ENCODE measurements at regions not wholly inside any gene's neighbourhood (a gene's known extent, or its start where the extent isn't known, plus 50 kb on each side); places are given as distances from the start of the nearest gene placed in this dataset.

DNA sequence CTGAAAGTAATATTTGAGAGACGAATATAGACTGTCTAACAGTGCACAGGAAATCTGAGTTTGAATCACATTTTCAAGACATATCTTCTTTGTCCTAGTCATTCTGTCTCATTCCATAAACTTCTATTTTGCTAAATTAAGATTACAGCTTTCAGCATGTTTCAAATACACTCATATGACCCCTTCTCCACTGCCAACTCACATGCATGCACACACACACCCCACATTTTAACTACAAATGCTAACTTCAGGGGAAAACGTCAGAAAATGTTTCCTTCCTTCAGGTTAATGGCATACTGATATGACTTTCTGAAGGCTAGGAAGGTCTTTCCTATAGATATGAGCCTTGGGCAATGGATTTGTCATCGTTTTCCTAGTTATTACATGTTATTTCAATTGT lies 373.7 kb downstream of the RBM43 start:
- no peak for DNase-seq

DNA sequence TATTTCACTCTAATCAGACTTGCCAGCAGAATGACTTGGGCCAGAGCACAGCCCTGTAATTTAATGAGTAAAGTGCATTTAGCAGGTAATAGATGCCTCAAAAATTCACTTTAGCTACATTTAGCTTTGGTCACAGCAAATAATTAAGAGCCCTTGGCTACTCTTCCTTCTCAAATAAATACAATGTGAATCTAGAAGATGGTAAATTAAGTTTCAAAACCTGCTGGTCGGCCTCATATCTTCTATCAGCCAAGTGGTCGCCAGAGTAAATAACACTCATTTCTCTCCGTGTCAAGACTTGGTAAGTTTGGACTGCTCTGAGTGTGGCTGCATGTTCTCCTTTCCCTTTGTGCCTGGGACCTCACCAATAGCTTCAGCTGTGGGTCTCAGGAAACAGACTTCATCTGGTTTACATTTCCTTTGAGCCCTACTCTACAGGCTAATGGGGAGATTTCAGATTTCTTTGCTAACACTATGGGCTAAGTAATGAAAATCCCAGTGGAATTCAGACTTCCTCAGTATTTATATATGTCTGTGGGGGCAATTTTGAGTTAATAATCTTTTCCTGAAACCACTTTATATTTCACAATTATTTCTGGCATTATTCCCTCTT lies 375.8 kb downstream of the RBM43 start:
- DNase-seq: no peak

GRCh38 chr2:150885236-150885635 lies 376.4 kb downstream of the RBM43 start:
- no peak for DNase-seq

DNA sequence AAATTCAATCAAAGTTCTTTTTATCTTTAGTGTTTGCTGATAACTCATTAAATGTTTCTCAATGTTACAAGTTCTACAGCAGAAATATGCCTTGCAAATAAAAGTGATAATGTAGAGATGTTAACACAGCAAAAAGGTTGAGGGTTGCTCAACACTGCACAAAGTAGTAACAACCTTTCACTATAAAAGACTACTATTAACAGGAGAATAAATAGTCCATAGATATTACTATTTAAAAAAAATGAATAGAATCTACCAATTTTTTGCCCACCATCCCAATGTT lies 378.1 kb downstream of the RBM43 start:
- DNase-seq: no peak

DNA sequence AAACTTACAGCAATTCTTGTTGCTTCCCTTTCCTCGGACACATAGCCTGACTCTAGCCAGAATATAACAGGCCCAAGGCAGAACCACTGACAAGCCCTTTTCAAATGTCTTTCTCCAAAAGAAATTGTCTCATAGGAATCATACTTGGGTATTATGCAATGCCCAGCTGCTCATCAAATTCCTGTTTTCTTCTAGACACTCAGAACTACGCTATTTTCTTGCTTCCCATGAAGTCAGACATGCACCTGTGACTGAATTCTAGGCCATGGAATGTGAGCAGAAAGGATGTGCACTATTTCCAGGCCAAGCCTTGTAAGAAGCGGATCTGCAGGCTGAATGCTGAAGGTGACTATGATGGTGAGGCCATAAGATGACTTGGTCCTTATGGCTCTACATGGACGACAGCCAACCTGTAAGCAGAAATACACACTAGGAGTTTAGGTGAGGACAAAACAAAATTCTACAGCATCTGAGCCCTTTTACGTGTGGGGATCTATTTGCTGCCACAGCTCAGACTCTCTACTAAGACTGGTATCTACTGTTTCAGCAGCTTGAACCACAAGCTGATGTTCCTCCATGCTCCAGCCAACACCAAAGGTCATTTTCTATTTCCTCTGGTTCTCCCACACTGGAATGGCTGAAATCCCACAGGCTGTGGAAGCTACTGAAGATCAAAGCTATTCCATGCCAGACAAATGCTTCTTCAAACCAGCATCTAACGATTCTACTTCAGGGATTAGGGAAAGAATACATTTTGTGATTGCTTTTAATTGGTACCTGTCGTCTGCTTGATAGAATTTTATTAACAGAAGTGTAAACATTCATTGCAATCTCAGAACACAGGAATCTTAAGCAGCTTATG lies 378.7 kb downstream of the RBM43 start:
- DNase-seq: no peak

DNA sequence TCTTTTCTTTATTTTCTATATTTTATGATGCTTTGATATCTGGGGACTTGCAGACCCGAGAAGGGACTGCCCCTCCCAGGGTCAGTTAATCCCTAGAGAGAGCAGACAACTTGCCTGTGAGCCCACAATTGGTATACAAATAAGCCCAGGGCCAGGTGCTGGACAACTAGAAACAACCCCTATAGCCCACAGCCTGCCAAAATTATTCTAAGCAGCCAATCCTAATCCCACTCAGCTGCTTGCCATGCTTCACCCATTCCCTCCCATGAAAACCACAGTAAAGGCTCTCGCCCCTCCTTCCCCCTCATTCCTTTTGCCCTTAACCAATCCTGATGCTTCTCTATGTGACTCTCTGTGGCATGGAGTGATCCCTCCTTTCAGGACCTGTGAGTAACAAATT lies 380.7 kb downstream of the RBM43 start:
- no peak for DNase-seq

DNA sequence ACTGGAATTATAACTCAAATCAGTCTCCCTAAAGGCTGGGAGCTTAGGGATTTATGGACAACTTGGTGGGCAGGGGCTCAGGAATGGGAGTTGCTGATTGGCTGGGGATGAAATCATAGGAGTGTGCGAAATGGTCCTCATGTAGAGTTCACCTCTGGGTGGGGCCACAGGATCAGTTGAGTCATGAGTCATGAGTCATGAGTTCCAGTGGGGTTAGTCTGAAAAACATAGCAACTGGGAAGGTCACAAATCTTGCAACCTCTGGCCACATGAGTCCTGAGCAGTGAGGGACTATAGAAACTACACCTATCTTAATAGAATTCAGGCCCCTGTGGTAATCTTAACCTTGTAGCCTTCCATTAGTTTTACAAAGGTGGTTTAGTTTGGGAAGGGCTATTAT lies 383.3 kb downstream of the RBM43 start:
- DNase-seq: no peak

GRCh38 chr2:150876251-150876950 lies 385.3 kb downstream of the RBM43 start:
- no peak for DNase-seq

DNA sequence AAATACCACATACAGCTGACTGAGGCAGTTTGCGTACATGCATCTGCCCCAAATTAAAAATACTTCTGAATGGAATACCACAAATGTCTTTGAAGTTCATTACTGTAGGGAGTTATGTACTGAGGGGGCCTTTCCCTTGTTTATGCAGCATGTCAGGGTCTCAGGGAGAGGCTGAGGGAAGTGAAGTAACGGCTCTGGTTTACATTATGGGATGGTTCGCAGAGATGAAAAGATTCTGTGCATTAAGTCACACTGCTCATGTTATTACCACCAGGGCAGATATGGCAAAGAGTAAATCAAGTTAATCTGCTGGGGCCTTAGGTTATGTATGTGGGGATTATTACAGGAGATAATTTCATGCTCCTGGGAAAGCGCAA lies 385.9 kb upstream of the RND3 start:
- DNase-seq: no peak

- no peak for DNase-seq
Measured at GRCh38 chr2:150872756-150873395, 385.4 kb upstream of the RND3 start.

GRCh38 chr2:150866431-150866830 lies 379.0 kb upstream of the RND3 start:
- DNase-seq: no peak

DNA sequence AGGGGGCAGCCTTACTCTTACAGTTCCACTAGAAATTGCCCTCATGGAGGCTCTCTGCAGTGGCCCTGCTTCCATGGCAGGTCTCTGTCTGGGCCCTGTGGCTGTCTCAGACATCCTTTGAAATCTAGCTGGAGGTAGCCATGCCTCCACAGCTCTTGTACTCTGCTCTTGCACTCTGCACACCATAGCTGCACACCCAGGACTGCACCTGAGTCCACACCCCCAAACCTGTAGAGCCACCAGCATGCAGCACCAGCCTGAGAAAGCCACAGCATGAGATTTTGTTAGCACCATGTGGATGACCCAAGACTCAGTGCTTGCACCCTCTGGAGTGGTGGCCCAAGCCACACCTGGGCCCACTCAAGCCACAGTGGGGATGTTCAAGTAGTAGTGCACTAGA lies 376.2 kb upstream of the RND3 start:
- DNase-seq: no peak

DNA sequence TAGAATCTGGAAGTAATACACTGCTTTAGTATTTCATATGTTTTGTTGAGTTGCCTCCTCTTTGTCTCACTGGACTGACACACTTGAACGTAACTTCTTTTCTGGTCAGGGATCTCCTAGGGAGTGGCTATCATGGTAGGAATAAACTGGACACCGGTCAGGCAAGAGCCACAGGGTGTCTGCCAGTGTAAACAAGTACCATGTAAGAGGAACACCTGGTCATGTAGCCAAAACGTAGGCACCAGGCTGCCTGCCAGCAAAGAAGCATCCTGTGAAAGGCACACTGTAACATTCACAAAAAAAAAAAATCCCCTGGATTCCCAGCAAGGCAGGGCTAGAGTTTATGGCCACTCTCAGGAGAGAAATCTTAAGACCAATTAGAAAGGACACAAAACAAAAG lies 372.8 kb upstream of the RND3 start:
- DNase-seq: no peak

DNA sequence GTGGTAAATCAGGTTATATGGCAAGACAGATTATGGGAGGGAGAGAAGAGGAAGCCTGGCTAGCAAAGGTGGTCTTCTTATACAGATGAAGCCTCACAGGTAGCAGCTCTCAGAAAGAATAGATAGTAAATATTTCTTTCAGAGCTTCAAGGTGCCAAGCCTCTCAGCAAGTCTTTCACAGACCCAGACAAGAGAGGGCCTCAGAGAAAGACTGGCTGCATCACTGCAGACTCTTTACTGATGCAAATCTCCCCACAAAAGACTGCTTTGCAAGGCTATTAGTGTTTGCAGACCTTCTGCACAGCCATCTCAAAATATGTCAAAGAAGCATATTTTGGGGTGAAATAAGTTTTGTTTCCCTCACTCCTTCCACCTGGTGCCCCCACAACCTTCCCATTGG lies 372.4 kb upstream of the RND3 start:
- no peak for DNase-seq

DNA sequence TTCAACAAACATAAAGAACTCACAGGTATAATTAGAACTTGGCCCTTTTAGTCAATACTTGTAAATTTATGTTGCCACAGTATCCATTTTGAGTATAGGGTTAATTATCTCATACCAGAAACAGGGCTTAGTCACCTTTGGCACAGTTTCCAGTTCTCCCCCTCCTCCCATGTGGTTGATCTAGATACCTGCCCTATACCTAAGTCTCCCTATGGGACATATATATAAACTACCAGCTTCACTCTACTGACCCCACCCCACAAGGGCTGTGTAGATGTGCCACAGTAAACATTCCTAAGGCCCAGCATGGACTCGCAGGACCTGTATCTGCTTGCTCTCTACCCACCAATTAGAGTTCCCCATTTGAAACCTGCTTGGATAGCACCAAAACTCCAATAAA lies 371.7 kb upstream of the RND3 start:
- DNase-seq: no peak

- no peak for DNase-seq
Measured at GRCh38 chr2:150858382-150858781, 370.9 kb upstream of the RND3 start.

GRCh38 chr2:150856596-150857281 lies 369.3 kb upstream of the RND3 start:
- no peak for DNase-seq

GRCh38 chr2:150853263-150853662 lies 365.8 kb upstream of the RND3 start:
- no peak for DNase-seq

- no peak for DNase-seq
Measured at GRCh38 chr2:150850641-150851040, 363.2 kb upstream of the RND3 start.

DNA sequence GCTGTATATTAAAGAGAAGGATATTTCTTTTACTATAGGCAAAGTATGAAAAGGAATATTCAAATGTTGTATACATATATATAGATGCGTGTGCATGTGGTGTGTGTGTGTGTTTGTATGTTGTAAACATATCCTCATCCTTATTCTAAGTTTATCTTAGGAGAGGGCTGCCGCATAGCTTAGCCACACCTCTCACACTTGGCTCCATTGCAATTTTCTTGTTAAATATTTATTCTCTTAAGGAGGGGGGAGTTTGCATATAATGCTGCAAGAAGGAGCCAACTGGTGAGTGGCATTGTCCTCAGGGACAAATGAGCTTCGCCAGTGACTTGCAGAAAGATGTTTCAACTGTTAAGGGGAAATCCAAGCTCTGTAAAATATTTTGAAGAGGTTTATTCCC lies 360.1 kb upstream of the RND3 start:
- no peak for DNase-seq

DNA sequence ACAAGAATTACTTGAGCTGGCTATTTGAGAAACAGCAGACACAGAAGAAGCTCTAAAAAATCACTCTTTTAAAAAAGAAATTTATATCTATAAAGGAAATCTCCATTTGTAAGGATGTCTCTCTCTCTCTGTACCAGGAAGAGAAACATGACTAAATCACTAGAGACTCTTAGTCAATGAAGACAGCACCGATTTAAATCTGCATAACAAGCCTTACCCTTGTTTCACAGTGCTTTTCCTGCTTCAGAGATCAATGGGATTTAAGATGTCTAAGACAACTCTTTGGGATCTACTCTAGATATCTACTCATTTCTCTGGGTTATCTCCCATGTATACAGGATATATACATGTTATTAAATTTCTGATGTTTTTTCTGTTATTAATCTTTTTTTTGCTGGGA lies 359.2 kb upstream of the RND3 start:
- DNase-seq: no peak

DNA sequence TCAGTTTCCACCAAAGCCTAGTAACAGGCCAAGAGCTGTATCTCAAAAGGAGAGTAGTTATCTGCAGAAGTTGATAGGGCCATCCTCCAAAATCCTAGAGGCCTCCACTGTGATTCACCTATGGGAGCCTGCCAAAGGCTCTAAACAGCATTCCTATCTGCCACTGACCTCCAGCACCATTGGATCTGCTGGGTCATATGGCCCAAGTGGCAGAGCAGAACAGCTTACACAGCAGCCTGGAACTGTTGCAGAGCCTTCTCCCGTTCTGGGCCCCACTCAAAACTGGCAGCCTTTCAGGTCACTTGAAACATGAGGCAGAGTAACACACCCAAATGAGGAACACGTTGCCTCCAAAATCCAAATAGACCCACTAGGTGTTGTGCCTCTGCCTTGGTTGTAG lies 345.2 kb upstream of the RND3 start:
- DNase-seq: no peak

- no peak for DNase-seq
Measured at GRCh38 chr2:150824118-150824517, 336.7 kb upstream of the RND3 start.

Measured in SIG-M5 (cell line).